A549 (cell line): ENCODE measurements at regions not wholly inside any gene's neighbourhood (a gene's known extent, or its start where the extent isn't known, plus 50 kb on each side); places are given as distances from the start of the nearest gene placed in this dataset.

Source experiments
- ATAC-seq, 2 experiments: fragments of 200-7000 bp in 1 of 2; fragments of >200 bp in 1 of 2; cut with Nextera tagmentation in 1 of 2; cut with Tn5 transposase in 1 of 2; 3 replicates each; pipeline versions ENCODE4 v1.8.0 to v1.9.1; 2018 to 2020; ENCODE audit warnings: mild to moderate bottlenecking in 1 of 2, moderate library complexity in 1 of 2
- CTCF ChIA-PET: fragments of 300-600 bp; sonication (Branson Sonifier 250); formaldehyde crosslinking; extraction: SDS; loops from one replicate; lab custom pipeline; 2021; ENCODE audit warnings: antibody characterized with exemption, inconsistent platforms; lab: Yijun Ruan, JAX
- POLR2A ChIA-PET: fragments of 350-600 bp; formaldehyde crosslinking; extraction: SDS; loops from one replicate; lab custom pipeline; 2021; ENCODE audit warnings: antibody characterized with exemption, inconsistent platforms; lab: Yijun Ruan, JAX
- DNase-seq, 2 experiments: peaks; one replicate each; pipeline versions ENCODE4 v3.0.0 to v3.0.0-alpha.2; 2011 to 2016; ENCODE audit warnings: low read depth in 1 of 2, low spot score in 1 of 2
- FAIRE-seq: peaks from 2 replicates; lab custom pipeline; 2011; peaks lifted over from hg19 to GRCh38; lab: Jason Lieb, UNC
- H3K27ac ChIP-seq, 2 experiments: fragments of >200 bp; sonication (Bioruptor Twin); formaldehyde crosslinking; 3 replicates each; pipeline ENCODE4 v1.5.1; 2016 to 2017
- H3K4me1 ChIP-seq: fragments of >200 bp; sonication (Bioruptor Twin); formaldehyde crosslinking; 3 replicates; pipeline ENCODE4 v1.6.1; 2016
- H3K4me2 ChIP-seq: fragments of >200 bp; sonication (Bioruptor Twin); formaldehyde crosslinking; 3 replicates; pipeline ENCODE4 v1.6.1; 2016
- H3K4me3 ChIP-seq: fragments of >200 bp; sonication (Bioruptor Twin); formaldehyde crosslinking; 3 replicates; pipeline ENCODE4 v1.5.1; 2016
- H3K9me3 ChIP-seq: fragments of >200 bp; sonication (Bioruptor Twin); formaldehyde crosslinking; 3 replicates; pipeline ENCODE4 v1.6.1; 2016
- BCL3 ChIP-seq: fragments of >200 bp; sonication (Bioruptor Twin); formaldehyde crosslinking; IDR thresholded peaks from 3 replicates; pipeline ENCODE4 v1.6.1; 2016
- CBX8 ChIP-seq: fragments of 200-600 bp; sonication (generic); IDR thresholded peaks from 2 replicates; pipeline ENCODE4 v1.6.1; 2016
- CTCF ChIP-seq: fragments of >200 bp; sonication (Bioruptor Twin); formaldehyde crosslinking; IDR thresholded peaks from 3 replicates; pipeline ENCODE4 v1.5.1; 2016
- EHF ChIP-seq: fragments of 250-450 bp; sonication (Bioruptor Pico); IDR thresholded peaks from 2 replicates; pipeline ENCODE4 v1.5.0; 2020; ENCODE audit warnings: mild to moderate bottlenecking
- ELK1 ChIP-seq: fragments of 150-350 bp; IDR thresholded peaks from 2 replicates; pipeline ENCODE4 v1.6.1; 2014; ENCODE audit warnings: low read depth, mild to moderate bottlenecking, low read length
- FOSL2 ChIP-seq, 2 experiments: fragments of 450-650 bp in 1 of 2; fragments of >200 bp in 1 of 2; sonication (Bioruptor Twin) in 1 of 2; formaldehyde crosslinking; IDR thresholded peaks; 2 replicates each; pipeline versions ENCODE4 v1.5.0 to v1.6.1; 2016 to 2020; ENCODE audit warnings: mild to moderate bottlenecking in 1 of 2, moderate library complexity in 1 of 2
- GATA3 ChIP-seq: IDR thresholded peaks from 2 replicates; pipeline ENCODE4 v1.6.1; 2012; ENCODE audit warnings: borderline replicate concordance
- HES2 ChIP-seq: fragments of >200 bp; sonication (Bioruptor Twin); formaldehyde crosslinking; IDR thresholded peaks from 2 replicates; pipeline ENCODE4 v1.6.1; 2016
- HEYL ChIP-seq: fragments of 250-450 bp; sonication (Bioruptor Pico); IDR thresholded peaks from 2 replicates; pipeline ENCODE4 v1.8.0; 2021; ENCODE audit warnings: mild to moderate bottlenecking, moderate library complexity
- HMGXB4 ChIP-seq: fragments of 250-450 bp; sonication (Bioruptor Pico); IDR thresholded peaks from 2 replicates; pipeline ENCODE4 v1.5.0; 2021; ENCODE audit warnings: mild to moderate bottlenecking, moderate library complexity, borderline replicate concordance
- HOXA7 ChIP-seq: fragments of 250-450 bp; sonication (Bioruptor Pico); IDR thresholded peaks from 2 replicates; pipeline ENCODE4 v1.5.0; 2020; ENCODE audit warnings: mild to moderate bottlenecking, moderate library complexity
- HOXB13 ChIP-seq: fragments of 250-450 bp; sonication (Bioruptor Pico); IDR thresholded peaks from 2 replicates; pipeline ENCODE4 v1.5.0; 2020; ENCODE audit warnings: low read depth, mild to moderate bottlenecking, moderate library complexity
- HOXB5 ChIP-seq: fragments of 250-450 bp; sonication (Bioruptor Pico); IDR thresholded peaks from 2 replicates; pipeline ENCODE4 v1.5.0; 2020; ENCODE audit warnings: mild to moderate bottlenecking, moderate library complexity
- JUNB ChIP-seq: fragments of >200 bp; sonication (Bioruptor Twin); formaldehyde crosslinking; IDR thresholded peaks from 2 replicates; pipeline ENCODE4 v1.6.1; 2016
- KDM1A ChIP-seq: fragments of 200-600 bp; sonication (generic); IDR thresholded peaks from 2 replicates; pipeline ENCODE4 v1.6.1; 2016; ENCODE audit warnings: low read depth, mild to moderate bottlenecking
- KDM5A ChIP-seq: fragments of 200-600 bp; sonication (generic); IDR thresholded peaks from 2 replicates; pipeline ENCODE4 v1.6.1; 2016; ENCODE audit warnings: antibody characterized with exemption, mild to moderate bottlenecking
- MAZ ChIP-seq: fragments of 150-350 bp; IDR thresholded peaks from 2 replicates; pipeline ENCODE4 v1.6.1; 2014; ENCODE audit warnings: antibody characterized with exemption, low read depth, low read length, borderline replicate concordance
- MYC ChIP-seq: IDR thresholded peaks from 2 replicates; pipeline ENCODE4 v1.6.1; 2012; ENCODE audit warnings: mild to moderate bottlenecking, inconsistent platforms, low read length, improper control_type of control experiment, borderline replicate concordance
- PBX3 ChIP-seq: IDR thresholded peaks from 2 replicates; pipeline ENCODE4 v1.6.1; 2012
- POLR2A ChIP-seq: IDR thresholded peaks from 2 replicates; pipeline ENCODE4 v1.6.1; 2012; ENCODE audit warnings: mild to moderate bottlenecking, low read length
- POLR2AphosphoS2 ChIP-seq: conservative IDR thresholded peaks from 2 replicates; pipeline ENCODE4 v1.6.1; 2012; ENCODE audit warnings: low read length, improper control_type of control experiment, inconsistent platforms
- RAD21 ChIP-seq, 2 experiments: fragments of >200 bp in 1 of 2; sonication (Bioruptor Twin) in 1 of 2; formaldehyde crosslinking in 1 of 2; IDR thresholded peaks in 1 of 2; conservative IDR thresholded peaks in 1 of 2; 2 replicates in 1 of 2; 3 replicates in 1 of 2; pipeline ENCODE4 v1.6.1; 2012 to 2018; ENCODE audit warnings: inconsistent platforms in 1 of 2
- RARB ChIP-seq: fragments of 250-450 bp; sonication (Bioruptor Pico); IDR thresholded peaks from 2 replicates; pipeline ENCODE4 v1.8.0; 2021; ENCODE audit warnings: mild to moderate bottlenecking, moderate library complexity
- RCOR1 ChIP-seq: fragments of 150-350 bp; IDR thresholded peaks from 2 replicates; pipeline ENCODE4 v1.6.1; 2014; ENCODE audit warnings: antibody characterized with exemption, low read length, low read depth
- SREBF2 ChIP-seq: fragments of 450-650 bp; IDR thresholded peaks from 2 replicates; pipeline ENCODE4 v1.6.1; 2014; ENCODE audit warnings: mild to moderate bottlenecking, moderate library complexity
- USF2 ChIP-seq: fragments of 450-650 bp; IDR thresholded peaks from 2 replicates; pipeline ENCODE4 v1.6.1; 2014; ENCODE audit warnings: antibody characterized with exemption
- ZFP36 ChIP-seq: fragments of 450-650 bp; IDR thresholded peaks from 2 replicates; pipeline ENCODE4 v1.6.1; 2014; ENCODE audit warnings: borderline replicate concordance; ENCODE audit not compliant: partially characterized antibody
- ZNF302 ChIP-seq: fragments of 250-450 bp; sonication (Bioruptor Pico); IDR thresholded peaks from 2 replicates; pipeline ENCODE4 v1.9.0; 2021; ENCODE audit warnings: inconsistent platforms, mild to moderate bottlenecking, moderate library complexity
- WGBS: methylation state at CpG from one replicate; pipeline ENCODE4 v1.1.6; 2017; ENCODE audit errors: missing lambda C conversion rate; 5-methylcytosine and 5-hydroxymethylcytosine counted together

GRCh38 chr4:74612837-74613236, 167.9 kb downstream of the AREG start:
- WGBS, result 100% methylated on average over 2 of the region's 2 CpGs
- Histone ChIP-seq H3K27ac (peak overlapping the region in 1 of 2 experiments; percentile 50; a peak in 3 of 6 replicates), H3K4me2 (no peak overlapping the region), H3K9me3 (peaks cover 33% of the 10 kb centered on the region; the same call in 2 of the 3 replicates), H3K4me1 (peaks cover 3% of the 10 kb centered on the region), H3K4me3 (no peak overlapping the region)
- DNase-seq, result no peak
- ATAC-seq, result no peak
- ChIA-PET CTCF (interaction anchor here (1.0 to 1.2 kb wide), 2 partner anchors 10 to 236 kb away, joined by 3 read pairs; no protein-coding TSS in a partner anchor), POLR2A (no interaction called here)
- no peak for FAIRE-seq
- TF ChIP-seq POLR2AphosphoS2, result no peak
- no peak for TF ChIP-seq HEYL (CRISPR knock-in tag)
- no peak for TF ChIP-seq HOXB5 (CRISPR knock-in tag)
- no peak for TF ChIP-seq RAD21 (conservative IDR thresholded peaks at IDR 0.05 in 1 of 2, IDR thresholded peaks at IDR 0.05 in 1 of 2)
- TF ChIP-seq KDM5A, result no peak
- no peak for TF ChIP-seq MAZ
- no peak for TF ChIP-seq PBX3
- no peak for TF ChIP-seq POLR2A
- no peak for TF ChIP-seq ZNF302 (CRISPR knock-in tag)
- no peak for TF ChIP-seq ELK1
- no peak for TF ChIP-seq JUNB
- no peak for TF ChIP-seq SREBF2
- no peak for TF ChIP-seq CBX8
- TF ChIP-seq CTCF, result no peak
- TF ChIP-seq BCL3, result no peak
- TF ChIP-seq EHF (CRISPR knock-in tag), result no peak
- TF ChIP-seq HOXB13 (CRISPR knock-in tag), result no peak
- no peak for TF ChIP-seq GATA3
- no peak for TF ChIP-seq KDM1A
- TF ChIP-seq HES2, result no peak

GRCh38 chr4:74613266-74613665, 168.3 kb downstream of the AREG start:
- no peak for DNase-seq
- Histone ChIP-seq H3K27ac (peak overlapping the region in 1 of 2 experiments; percentile 50; a peak in 3 of 6 replicates), H3K4me1 (peaks cover 7% of the 10 kb centered on the region), H3K9me3 (peaks cover 33% of the 10 kb centered on the region; the same call in 2 of the 3 replicates), H3K4me2 (no peak overlapping the region), H3K4me3 (no peak overlapping the region)
- 87% methylated on average over 2 of the region's 2 CpGs for WGBS
- ChIA-PET CTCF (interaction anchor here (1.0 to 1.2 kb wide), 2 partner anchors 9 to 236 kb away, joined by 3 read pairs; no protein-coding TSS in a partner anchor), POLR2A (no interaction called here)
- no peak for FAIRE-seq
- ATAC-seq, result no peak
- TF ChIP-seq ZFP36 (no peak), HOXA7 (no peak), HMGXB4 (CRISPR knock-in tag) (no peak), POLR2AphosphoS2 (no peak), RAD21 (conservative IDR thresholded peaks at IDR 0.05 in 1 of 2, IDR thresholded peaks at IDR 0.05 in 1 of 2) (no peak), RCOR1 (no peak), RARB (CRISPR knock-in tag) (no peak), USF2 (no peak), MYC (no peak), FOSL2 (IDR thresholded peaks at IDR 0.05) (no peak), FOSL2 (CRISPR knock-in tag; IDR thresholded peaks at IDR 0.05) (no peak), CBX8 (no peak)
